GM19328 (cell line): ENCODE measurements at regions not wholly inside any gene's neighbourhood (a gene's known extent, or its start where the extent isn't known, plus 50 kb on each side); places are given as distances from the start of the nearest gene placed in this dataset.

ENCODE experiments used
- ATAC-seq: cut with Tn5 transposase; IDR thresholded peaks from one replicate; pipeline ENCODE4 v1.9.1; 2021; ENCODE audit warnings: mild to moderate bottlenecking, moderate library complexity; ENCODE audit not compliant: unreplicated experiment

GRCh38 chr22:48531761-48532435 is 1295.8 kb downstream of the BRD1 start:
- no peak for ATAC-seq

DNA sequence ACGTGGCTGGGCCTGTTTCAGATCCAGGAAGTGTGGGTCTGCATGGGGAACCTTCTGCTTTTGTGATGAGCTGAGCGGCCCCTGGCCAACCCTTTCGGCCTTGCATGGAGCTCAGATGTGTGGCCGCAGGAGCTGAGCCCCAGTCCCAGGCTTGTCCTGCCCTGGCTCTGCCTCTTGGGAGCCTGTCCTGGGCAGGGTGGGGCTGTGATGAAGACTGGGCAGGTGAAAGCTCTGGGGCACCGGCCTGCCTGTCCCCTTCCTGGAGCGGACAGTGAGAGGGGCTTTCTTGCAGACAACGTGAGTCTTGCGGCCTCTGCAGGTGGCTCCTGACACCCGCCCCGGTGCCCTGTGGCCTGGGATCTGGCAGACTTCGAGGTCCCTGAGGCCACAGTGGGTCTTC is 1296.6 kb downstream of the BRD1 start:
- ATAC-seq = no peak

GRCh38 chr22:48530666-48531065 is 1297.0 kb downstream of the BRD1 start:
- no peak for ATAC-seq

- no peak for ATAC-seq
Observed at GRCh38 chr22:48528221-48528915, 1299.3 kb downstream of the BRD1 start.

DNA sequence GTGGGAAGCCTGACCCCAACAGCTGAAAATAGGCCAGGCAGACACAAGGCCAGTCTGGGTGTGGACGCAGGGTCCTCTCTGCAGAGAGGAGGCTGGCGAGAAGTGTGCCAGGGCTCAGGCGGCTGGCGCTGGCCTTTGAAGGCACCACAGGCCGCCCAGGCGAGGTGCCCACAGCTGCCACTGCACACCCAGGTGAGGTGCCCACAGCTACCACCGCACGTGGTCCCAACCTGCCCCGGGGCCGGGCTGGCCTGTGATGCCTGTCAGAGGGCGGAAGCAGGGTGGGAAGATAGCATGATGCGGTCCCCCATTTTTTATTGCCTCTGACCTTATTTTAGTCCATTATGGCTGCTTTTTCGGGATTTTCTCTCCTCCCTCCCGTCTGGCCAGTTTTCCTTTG is 1303.9 kb downstream of the BRD1 start:
- no peak for ATAC-seq

- no peak for ATAC-seq
Observed at GRCh38 chr22:48523091-48523490, 1304.6 kb downstream of the BRD1 start.

- no peak for ATAC-seq
Observed at GRCh38 chr22:48522271-48522670, 1305.4 kb downstream of the BRD1 start.

DNA sequence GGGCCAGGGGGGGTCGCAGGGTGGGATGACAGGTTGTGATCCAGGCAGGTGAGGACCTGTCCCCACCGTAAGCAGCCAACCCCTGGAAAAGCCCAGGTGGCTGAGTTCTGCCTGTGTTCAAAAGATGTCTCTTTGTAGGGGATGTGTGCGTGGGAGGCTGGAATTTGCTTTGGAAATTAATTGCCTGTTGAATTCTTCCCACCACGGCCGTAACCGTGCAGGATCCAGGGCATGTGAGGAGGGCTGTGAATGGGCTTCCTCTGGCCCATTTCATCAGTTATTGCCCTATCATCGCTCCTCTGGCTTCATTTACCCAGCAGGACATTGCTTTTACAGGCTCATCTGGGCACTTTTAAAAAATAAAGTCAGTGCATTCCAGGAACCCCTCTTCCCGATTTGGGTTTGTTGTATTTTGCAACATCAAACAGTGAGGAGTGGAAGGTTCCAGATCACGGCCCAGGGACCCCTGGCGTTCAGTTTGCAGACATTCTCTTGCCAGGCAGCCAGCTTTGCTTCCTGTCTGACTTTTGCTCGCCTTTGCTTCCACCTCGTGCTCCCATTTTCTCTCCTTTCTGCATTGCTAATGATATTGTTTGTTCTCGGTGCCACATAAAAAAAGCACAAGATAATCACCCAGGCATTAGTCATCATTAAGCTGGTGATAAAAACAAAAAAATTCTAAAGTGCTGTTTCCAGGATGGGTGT is 1306.6 kb downstream of the BRD1 start:
- no peak for ATAC-seq

DNA sequence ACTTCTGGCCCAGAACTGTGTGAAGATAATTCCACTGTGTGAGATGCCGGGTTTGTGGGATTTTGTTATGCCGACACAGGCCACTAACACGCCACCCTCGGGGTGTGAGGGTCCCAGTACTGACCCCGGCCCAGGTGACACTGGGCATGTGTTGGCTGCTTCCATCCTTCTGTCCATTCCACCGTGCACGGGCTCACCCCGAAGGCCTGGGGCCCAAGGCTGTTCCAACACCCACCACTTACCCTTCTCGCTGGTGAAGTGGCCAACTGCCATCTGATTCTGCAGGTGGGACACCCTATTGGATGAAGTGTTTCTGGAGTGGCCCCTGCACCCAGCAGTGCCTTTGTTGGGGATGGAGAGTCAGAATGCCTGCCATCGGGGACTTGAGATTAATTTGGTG is 1307.5 kb downstream of the BRD1 start:
- no peak for ATAC-seq

DNA sequence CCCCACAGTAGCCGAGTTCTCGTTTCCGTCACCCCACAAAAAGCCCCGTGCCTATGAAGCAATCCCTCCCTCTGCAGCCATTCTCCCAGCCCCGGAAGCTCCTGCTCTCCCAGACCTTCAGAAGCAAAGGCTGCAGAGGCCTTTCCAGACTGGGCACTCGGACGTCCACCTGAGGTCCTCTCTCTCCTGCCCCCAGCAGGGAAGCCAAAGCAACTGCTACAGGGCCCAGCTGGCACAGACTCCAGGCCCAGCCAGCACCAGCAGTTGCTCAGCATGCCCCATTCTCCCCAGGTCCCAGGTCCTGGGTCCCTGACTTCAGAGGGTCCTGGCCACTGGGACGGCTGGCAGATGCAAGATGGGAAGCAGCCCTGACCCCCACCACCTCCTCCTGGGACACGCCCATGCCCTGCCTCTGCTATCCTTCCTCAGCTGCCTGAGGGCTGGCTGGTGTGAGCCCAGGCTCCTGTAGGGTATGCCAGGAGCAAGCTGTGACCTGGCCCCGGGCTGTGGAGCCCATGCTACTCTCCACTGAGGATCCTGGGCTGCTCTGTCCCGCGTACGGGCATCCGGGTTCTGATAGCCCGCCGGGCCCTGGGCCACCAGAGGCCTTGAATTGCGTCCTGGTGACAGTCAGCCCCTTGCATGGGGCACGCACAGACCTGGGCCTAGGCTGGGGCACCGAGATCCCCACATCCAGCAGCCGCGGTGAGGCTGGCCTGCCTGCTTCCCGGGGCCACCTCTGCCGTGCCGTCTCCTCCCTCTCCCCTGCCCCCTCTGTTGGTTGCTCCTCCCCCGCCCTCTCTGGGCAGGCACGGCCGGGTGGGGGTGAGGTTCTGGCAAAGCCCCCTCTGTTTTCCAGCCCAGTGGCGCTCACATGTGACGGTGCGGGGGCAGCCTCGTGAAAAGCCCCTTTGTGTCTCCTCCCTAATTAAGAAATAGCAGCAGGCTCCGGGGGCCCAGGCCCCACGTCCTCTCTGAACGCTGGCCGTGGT is 1310.3 kb downstream of the BRD1 start:
- ATAC-seq = no peak

DNA sequence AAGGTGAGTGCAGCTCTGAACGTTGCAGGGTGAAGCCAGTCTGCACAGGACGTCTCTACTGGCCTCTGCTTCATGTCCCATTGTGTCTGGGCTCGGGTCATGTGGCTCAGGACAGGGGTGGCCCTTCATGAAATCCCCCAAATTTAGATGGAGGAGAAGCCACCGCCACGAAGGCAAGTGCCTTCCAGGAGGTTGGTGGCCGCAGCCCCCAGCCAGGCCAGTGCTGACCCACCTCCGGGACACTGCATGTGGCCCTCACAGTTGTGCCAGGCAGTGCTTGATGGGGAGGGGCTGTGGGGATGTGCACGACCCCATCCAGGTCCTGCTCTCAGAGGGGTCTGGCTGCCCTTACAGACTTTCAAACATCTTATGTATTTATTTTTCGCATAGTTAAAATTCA is 1311.1 kb downstream of the BRD1 start:
- no peak for ATAC-seq

DNA sequence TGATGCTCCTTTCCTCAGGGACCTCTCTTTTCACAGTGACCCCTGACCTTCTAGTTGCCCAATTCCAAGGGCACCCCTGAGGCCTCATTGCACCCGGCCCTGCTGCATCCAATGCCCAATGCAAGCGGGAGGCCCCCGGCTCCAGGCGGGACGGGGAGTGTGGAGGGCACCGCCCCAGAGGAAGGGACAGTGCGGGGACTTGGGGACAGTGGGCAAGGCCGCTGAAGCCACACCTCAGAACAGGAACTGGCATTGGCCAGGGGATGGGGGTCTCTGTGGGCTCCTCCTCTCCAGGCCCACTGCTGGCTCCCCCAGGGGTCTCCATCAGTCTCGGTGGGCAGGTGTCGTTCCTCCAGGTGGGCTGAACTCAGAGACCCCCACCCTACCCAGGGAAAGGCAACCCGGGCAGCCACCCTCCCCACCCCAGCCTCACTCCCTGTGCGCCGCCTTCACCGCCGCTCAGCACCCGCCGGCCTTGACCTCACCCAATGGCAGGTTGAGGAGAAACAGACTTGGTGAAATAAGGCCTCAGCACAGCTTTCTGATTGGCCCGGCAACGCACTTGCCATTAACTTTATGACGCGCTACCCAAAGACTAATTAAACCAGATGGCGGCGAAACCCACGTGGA is 1312.0 kb downstream of the BRD1 start:
- no peak for ATAC-seq

DNA sequence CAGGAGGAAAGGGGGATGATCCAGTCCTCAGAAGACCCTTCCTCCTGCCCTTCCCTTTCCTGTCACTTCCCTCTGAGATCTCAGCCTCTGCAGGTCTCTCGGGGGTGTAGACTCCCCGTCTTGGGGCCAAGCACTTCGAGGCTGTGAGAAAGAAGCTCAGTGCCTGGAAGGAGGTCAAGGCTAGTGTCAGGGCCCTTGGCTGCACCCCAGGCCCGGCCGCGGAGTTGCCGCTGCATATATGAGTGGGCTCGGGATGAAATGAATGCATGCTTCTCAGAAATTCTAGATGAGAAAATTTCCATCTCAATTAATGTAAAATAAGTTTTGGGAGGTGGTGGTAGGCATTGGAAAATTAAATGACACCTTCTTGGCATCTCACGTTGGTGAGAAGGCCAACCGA is 1313.7 kb downstream of the BRD1 start:
- no peak for ATAC-seq

- no peak for ATAC-seq
Observed at GRCh38 chr22:48513446-48513845, 1314.2 kb downstream of the BRD1 start.

DNA sequence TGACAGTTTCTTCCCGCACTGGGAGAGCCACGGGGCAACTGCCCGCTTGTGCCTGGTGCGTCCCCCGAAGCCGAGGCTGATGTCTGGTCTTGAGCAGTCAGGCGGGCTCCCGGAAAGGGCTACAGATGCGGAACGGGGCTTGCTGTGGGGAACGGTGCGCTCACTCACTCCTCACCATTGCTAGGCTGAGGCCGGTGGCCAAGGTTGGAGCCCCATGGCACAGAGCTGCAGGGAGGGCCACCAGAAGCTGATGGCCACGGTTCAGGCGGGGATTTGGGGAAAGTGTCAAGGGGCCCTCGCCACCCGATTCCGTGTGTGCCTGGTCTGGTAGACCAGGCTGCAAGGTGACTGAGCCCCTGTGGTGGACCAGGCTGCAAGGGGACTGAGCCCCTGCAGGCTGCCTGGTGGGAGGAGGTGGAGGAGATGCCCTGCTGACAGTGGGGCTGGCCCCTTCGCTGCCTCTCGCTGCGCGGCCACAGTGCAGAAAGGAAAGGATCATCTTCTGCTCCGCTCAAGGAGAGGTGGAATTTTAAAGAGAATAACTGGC is 1315.8 kb downstream of the BRD1 start:
- ATAC-seq = no peak

GRCh38 chr22:48511211-48511610 is 1316.5 kb downstream of the BRD1 start:
- ATAC-seq = no peak

DNA sequence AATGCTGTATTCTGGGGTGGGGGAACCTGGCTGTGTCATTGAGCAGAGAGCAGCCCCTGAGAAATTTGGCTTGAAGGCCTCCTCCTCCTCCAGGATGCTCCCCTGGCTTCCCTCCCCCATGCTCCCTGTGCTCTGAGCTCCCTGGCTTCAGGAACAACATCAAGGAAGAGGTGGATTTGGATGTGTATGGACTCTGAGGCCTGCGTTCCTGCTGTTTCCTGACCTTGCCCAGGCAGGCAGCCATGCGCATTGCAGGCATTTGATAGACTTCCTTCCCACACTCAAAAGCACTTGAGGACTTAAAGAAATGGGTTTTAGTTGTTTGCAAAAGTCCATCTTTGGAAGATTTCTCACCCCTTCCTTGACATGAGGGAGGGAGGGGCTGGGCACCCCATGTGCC is 1317.1 kb downstream of the BRD1 start:
- ATAC-seq = no peak

DNA sequence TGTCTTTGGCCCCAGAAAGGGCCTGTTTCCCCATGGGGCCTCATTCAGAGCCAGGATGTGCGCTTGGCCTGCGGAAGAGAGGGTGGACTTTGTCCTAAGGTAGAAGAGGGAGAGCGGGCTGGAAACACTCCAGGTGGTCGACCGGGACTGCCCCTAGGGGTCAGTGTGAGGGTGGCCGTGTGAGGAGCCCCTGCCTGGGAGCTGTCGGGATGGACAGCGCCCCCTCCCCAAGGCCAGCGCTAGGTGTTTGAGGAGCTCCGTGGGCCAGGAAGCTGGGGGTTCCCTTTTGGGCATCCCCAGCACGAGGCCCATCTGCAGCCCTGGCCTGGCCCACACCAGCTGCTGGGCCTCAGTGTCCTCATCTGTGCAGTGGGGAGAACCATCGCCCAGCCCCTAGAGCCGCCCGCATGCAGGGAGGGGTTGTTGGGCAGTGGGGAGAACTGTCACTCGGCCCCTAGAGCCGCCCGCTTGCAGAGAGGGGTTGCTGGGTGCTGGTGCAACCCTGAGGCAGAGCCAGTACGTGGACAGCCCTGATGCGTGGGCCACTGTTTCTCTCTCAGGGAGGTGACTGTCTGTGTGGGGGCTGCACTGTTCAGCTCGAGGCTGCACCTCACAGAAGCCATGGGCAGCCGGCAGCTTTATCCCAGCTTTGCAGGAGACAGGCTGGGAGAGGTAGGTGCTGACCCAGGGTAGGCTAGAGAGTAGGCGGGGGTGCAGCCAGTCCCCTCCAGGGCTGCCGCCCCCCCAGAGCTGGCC is 1319.9 kb downstream of the BRD1 start:
- no peak for ATAC-seq

DNA sequence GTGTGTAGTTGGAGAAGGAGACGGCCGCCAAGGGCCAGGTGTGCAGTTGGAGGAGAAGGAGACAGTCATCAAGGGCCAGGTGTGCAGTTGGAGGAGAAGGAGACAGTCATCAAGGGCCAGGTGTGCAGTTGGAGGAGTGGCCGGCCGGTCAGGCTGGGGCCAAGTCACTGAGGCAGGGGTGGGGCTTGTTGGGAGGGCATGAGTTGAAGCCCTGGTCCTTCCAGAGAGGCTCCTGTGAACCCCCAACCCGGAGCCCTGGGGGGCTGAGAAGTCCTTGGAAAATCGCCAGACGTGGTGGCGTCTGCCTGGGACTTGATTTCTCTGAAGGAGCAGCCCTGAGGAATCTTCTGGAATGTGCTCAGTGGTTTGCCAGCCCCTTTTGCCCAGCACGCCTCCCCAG is 1320.5 kb downstream of the BRD1 start:
- no peak for ATAC-seq
